NCI-H146 (cell line): ENCODE measurements at regions not wholly inside any gene's neighbourhood (a gene's known extent, or its start where the extent isn't known, plus 50 kb on each side); places are given as distances from the start of the nearest gene placed in this dataset.
"Not testable (repeated sequence)": the region's sequence is repeated elsewhere in the genome, so short reads cannot be mapped to it uniquely, and the experiment has no call there.

Experiments
- DNase-seq: peaks from one replicate; lab custom pipeline; 2025; lab: John Stamatoyannopoulos, UW

DNA sequence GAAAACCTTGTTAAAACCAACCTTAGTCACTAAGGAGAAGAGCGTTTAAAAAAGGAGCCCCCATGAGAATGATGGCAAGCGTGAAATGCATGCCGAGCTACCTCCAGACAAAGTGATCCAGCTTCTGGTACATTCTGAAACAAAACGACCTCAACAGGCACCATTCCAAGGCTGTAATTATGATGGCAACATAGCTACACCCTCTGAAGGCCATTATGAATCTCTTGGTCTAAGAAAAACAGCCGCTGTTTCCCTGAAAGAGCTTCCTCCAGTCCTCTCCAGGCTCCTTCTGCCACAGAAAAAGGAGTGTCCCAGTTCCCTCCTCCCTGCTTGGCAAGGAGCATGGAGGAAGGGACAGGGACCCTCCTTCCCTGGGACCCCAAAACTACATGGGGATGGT lies 50.0 kb upstream of the ABLIM1 start:
- DNase-seq, result no peak

DNA sequence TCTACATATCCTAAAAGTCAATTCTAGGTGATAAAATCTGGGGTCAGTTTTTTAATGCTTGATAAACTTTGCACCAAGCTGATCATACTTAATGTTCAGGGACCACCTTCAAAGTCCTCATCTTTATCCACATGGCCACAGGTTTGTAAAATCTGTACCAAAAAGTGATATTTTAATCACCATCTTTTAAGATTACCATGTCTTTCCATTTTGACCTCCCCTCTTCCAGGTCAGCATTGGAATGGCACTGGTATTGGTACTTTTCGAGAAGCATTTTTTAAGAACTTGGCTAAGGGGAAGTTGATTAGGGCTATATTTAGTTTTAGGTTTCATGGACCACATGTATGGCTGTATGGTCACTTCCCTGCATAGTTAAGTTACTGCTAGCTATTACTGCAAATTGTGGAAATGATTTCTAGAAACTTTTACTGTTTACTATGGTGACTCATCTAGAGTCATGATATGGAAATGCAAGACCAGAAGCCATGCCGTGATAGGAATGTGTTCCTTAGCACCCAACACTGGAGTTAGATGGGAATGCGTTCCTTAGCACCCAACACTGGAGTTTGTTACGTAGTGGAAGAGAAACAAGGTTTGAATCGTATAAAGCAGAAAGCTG lies 50.8 kb upstream of the ABLIM1 start:
- DNase-seq, result no peak

GRCh38 chr10:114709984-114710383 lies 51.9 kb upstream of the ABLIM1 start:
- DNase-seq, result no peak

DNA sequence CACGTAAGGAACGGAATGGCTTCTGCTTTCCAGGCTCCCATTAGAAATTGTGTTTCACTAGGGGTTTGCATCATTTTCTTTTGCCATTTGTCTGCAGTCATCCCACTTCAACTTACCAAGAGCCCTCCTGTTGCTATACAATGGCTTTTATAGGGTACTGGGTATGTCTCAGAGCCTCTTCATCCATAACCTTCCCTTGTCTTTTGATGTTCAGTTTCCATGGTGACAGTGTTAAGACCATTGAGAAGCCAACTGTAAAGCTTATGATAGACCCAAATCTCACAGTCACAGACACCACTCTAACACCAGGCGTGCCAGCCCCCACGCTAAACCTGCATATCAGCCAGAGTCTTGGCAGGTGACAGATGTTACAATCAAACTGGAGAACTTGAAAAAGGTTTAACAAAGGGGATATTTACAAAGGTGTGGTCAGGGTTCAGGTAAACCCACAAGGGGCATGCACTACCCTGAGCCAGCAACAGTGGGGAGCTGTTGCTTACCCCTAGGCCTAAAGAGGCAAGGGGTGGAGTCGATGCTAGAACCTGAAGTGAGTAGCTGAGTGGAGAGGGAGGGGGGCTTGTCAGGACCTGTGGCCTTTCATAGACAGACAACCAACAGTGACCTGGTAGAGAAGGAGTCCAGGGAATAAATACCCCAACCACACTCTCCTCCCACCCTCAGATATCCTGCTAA lies 53.2 kb upstream of the ABLIM1 start:
- no peak for DNase-seq

DNA sequence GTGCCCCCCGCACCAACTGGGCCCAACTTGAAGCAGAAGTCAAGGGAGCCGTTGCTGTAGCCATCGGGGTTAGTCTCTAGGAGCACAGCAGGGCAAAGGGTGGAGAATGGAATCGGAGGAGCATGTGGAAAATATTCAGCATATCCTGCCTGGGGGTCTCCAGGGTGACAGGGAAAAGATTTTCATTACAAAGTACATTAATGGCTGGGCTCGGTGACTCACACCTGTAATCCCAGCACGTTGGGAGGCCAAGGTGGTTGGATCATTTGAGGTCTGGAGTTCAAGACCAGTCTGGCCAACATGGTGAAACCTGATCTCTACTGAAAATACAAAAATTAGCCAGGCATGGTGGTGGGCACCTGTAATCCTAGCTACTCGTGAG lies 53.8 kb upstream of the ABLIM1 start:
- no peak for DNase-seq

DNA sequence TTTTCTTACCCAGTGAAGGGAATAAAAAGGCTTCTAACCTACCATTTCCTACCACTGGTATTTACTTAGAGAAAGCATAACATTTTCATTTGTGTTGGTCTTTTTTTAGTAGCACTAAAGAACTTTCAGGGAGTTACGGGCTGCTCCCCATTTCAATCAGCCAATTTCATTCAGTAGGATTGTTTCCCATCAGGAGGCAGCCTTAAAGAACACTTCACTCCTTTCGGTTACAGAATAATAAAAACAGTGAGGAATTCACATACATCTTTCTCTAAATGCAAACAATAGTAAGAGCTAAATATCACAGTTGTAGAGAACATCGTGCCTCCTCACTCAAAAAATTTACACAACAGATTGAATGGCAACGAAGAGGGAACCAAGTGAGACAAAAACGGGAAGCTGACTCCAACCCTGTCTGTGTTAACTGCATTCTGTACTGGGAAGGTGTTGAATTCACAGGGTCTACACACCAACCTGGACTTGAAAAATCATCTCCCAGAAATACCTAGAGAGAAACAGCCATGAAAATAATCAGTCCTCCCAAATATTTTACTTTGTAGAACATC lies 55.5 kb upstream of the ABLIM1 start:
- DNase-seq, result no peak

- peak; percentile 61 for DNase-seq
Observed at GRCh38 chr10:114714281-114714741, 56.2 kb upstream of the ABLIM1 start.

DNA sequence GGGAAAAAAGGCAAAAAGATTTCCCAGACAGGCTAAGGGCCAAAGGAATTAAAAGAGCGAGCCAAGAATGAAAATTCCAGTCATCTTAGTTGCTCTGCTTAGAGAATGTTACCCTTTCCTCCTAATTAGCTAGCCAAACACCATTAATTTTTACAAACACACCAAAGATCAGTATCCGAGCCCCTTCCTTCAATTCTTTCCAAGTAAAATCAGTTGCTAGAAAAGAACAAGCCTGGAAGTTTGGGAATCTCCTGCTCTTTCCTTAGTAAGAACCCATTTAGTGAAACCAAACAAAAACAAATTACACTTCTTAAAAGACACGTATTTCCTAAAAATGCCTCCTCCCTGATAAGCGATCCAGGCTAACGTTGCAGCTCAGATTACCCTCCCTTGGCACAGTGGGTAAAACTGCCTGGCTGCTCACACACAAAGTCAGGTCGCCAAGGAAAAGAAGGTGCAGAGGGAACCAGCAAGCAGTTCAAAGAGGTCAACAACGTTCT lies 57.1 kb upstream of the ABLIM1 start:
- DNase-seq, result no peak

DNA sequence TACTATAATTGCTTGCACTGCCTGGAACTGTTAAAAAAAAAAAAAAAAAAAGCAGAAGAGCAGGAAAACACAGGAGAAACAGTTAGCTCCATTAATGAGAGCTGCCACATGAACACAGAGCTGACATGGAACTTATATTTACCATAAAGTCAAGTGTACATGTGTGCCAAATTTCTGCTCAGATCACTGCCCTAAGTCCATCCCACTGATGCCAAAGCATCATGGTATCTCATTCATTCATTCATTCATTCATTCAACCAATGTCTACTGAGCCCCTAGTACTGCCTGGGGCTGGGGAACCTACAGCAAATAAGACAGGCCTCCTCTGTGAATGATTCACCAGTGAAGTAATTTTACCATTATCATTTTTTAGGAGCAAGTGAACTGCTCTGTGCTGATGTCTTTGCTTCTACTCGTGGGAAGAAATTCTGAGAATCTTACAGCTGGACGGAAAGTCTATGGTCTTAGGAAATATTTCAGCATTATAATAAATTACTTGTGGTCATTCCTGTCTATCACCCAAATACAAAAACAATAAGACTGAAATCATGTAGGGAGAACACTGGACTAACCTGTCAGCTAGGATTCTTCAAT lies 58.8 kb upstream of the ABLIM1 start:
- DNase-seq, result no peak

DNA sequence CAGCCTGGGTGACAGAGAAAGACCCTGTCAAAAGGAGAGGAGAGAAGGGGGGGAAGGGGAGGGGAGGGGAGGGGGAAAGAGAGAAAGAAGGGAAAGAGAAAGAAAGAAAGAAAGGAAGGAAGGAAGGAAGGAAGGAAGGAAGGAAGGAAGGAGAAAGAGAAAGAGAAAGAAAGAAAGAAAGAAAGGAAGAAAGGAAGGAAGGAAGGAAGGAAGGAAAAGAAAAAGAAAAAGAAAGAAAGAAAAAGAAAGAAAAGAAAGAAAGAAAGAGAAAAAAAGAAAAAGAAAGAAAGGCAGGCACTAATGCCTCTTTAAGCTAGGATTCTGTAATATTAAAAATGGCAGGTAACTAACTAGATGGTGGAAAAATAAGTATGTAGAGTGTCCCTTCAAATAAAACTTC lies 59.8 kb upstream of the ABLIM1 start:
- DNase-seq, result not testable (repeated sequence)

DNA sequence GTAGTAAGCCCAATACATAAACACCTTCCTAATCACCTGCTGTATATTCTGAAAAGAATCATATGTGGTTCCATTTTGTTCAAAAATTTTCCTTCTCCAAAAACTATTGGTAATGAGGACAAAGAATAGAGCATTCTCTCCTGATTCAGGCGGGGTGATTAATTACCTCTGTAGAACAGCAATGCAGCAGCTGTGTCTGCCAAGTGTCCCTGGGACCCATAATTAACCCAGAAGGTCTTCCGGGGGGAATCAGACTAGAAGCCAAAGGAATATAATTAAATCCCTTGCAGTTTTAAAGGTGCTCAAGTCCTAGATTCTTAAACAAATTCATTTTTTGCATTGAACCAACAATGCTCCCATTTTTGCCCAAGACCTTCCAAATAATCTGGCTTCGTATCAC lies 60.3 kb upstream of the ABLIM1 start:
- DNase-seq, result peak; percentile 13

DNA sequence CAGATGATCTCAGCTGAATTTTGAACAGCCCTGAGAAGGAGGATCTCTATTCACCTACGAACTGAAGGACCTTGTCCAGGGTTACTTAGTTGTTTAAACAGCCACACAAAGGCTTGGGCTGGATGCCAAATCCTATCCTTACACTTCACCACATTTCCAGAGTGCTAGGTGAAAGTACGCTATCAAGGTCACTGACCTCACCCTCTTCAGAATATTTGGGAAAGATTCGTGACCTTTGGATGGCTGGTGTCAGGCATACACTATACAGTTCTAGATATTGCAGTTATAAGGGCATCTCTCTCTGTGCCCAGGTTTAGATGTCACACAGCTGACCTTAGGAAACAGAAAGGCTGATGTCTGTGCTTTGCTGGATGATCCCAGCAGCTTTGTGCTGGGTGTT lies 61.2 kb upstream of the ABLIM1 start:
- DNase-seq, result peak; percentile 49

DNA sequence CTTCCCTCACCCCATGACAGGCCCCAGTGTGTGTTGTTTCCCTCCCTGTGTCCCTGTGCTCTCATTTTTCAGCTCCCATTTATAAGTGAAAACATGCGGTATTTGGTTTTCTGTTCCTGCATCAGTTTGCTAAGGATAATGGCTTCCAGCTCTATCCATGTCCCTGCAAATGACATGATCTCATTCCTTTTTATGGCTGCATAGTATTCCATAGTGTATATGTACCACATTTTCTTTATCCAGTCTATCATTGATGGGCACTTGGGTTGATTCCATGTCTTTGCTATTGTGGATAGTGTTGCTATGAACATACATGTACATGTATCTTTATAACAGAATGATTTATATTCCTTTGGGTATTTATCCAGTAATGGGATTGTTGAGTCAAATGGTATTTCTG lies 61.9 kb upstream of the ABLIM1 start:
- DNase-seq, result not testable (repeated sequence)

GRCh38 chr10:114720685-114721278 lies 62.7 kb upstream of the ABLIM1 start:
- no peak for DNase-seq

- DNase-seq, result not testable (repeated sequence)
Observed at GRCh38 chr10:114722136-114722535, 64.1 kb upstream of the ABLIM1 start.

DNA sequence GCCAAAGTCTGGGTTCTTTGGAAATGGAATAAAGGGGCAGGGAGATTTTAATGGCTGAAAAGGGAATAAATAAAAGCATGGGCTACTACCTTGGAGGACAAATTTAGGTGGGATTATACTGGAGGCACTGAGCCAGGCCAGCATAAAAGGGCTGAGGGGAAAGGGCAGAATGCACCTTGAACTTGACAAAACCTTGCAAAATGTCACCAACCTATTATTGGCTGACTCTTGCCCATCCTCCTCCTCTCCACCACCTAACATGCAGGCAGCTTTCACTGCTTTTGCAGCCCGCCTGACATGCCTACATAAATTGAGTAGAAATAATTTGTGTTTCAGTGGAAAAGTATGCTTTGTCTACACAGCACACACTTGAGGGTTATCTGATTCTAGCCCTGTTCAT lies 65.3 kb upstream of the ABLIM1 start:
- DNase-seq, result no peak

DNA sequence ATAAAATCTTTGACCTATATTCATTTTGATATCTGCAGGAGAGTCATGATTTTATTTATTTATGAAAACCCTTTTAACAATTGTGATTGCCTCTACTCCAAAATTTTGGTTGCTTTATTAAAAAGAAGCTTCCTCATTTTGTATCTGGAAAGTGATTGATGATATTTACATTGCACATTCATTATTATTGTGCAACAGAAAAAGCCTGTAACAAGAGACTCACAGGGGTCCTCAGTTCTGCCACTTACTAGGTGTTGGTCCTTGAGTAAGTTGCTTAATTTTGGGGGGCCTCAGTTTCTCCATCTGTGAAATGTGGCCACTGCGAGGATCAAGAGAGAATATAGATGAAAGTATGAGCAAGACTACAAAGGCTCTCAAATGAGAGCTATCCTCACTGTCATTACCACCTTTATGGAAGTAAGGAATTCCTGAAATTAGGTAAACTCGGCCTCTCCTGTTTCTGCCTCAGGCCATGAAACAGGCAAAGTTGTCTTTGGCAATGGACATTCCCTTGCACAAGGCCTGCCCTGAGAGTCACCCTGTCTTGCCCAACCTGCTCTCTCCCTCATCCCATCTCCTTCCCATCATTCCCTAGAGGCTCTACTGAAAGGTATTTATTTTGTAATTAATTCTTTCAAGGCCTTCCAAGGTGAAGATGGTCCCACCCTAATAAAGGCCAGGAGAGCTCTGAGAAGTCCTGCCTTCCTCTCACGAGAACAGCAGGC lies 66.1 kb upstream of the ABLIM1 start:
- no peak for DNase-seq

DNA sequence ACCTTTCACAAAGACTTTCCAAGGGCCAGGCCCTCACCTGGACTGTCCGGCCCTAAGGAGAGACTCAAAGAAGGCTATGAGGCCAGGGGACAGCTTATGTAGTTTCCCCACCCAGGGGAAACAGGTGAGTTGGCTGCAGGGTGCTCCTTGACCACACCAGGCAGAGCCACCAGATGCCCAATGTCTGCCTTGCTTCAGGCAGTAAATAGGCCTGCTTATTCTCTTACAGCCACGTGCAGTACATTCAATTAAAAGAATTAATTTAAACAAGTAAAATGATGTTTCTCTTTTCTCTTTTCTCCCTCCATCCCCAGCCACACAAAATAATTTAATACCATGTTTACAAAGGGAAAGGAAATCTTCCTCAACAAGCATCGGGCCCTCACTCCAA lies 66.6 kb upstream of the ABLIM1 start:
- DNase-seq, result no peak

- no peak for DNase-seq
Observed at GRCh38 chr10:114726820-114727271, 68.8 kb upstream of the ABLIM1 start.

DNA sequence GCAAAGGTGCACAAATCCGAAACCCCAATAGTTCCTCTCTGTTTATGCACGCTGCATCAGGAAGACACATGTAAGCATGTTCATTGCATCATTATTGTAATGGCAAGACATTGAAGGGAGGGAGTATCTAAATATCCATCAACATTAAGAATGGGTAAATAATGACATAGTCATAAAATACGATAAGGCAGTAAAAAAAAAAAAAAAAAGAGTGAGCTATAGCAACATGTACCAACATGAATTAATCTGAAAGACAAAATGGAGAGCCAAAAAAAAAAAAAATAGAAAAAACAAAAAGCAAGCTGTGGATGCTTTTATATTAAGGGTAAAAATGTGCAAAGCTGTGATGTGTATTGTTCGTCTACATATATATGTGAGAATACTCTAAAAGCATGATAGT lies 70.2 kb upstream of the ABLIM1 start:
- no peak for DNase-seq

GRCh38 chr10:114729103-114729659 lies 71.1 kb upstream of the ABLIM1 start:
- DNase-seq, result no peak

GRCh38 chr10:114730291-114730690 lies 72.2 kb upstream of the ABLIM1 start:
- no peak for DNase-seq
